ENCODE measurements at regions not wholly inside any gene's neighbourhood (a gene's known extent, or its start where the extent isn't known, plus 50 kb on each side); places are given as distances from the start of the nearest gene placed in this dataset.

DNA sequence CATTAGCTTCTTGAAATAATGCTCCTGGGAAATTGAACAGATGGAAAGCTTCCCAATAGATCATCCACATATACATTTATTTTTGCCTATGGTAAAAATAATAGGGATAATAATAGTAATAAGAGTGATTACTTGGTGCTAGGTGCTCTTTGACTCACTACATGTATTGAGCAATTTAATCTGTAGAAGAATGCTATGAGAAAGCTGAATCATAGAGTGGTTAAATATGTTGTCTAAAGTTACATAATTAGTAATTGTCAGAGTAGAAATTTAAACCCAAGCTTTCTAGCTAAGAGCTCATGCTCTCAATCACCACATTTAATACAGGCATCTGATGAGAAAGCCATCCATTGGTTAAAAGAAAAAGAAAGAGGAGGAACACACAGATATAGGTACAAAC lies 590.5 kb upstream of the SLC8A1 start:
- no peak for DNase-seq (ENCODE audit: low read depth in 2 of 2)

DNA sequence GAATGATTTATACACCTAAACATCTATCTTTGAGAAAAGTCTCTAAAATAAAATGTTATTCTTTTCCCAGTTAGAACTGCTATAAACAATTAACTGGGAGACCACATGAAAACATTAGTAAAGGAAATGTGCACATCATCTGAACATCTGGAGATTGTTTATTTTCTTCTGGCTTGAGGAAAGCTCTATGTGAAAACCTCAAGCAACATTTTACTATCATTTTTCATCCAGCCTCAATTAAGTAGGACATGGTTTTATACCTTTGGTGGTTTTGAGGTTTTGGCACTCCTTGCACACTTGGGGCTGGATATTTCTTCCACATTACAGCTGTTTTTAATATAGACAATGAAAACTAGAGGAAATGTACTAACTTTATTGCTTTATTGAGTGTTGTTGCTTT lies 609.5 kb upstream of the SLC8A1 start:
- no peak for DNase-seq (ENCODE audit: low read depth in 2 of 2)

DNA sequence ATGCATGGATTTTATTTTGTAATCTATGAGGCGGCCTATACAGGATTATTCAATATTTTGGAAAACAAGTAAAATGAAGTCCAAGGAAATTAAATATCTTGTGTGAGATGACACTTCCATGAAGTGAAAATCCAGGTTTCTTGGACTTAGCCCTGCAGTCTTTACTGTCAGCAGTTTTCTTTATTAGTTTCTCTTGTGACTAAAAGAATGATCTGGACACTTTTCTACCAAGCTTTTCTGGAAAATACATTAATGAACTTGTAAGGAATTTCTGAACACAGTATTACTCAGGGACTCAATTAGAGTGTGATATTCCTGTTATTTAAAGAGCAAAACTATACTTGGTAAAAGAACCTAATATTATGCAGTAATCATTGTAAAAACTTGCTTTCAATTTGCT lies 610.4 kb upstream of the SLC8A1 start:
- no peak for DNase-seq (ENCODE audit: low read depth in 2 of 2)

DNA sequence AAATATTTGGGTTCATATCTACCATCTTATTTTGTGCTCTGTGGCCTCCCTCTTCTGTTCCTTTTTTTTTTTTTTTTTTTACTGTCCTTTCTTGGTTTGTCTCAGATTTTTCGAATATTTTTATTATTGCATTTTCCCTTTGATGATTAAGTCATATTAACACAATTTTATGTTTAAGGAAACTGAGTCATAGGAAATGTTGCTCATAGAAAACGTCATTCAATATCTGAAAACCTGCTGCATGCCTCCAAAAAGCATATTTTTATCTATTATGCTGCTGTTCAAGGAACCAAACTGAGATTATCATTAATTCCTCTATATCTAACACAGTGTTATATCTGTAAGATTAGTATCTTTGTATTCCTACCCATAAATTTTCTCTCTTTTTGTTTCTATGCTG lies 614.3 kb upstream of the SLC8A1 start:
- DNase-seq (ENCODE audit: low read depth in 2 of 2) = no peak

DNA sequence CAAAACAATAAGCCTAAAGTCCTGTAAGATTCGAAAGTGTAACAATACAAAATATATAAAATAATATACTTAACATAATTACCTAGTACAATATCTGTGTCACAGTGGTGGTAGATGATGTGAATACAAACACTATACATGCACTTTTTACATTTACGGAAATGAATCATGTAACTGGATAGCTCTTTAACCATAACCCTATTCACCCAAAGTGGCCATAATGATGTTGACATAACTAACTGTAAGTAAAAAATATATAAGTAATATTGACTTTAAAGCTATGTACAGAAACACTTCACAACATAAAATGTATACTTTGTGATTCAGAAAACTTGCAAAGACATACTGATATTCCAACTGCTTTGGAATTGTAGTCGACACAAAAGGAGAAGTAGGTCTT lies 616.9 kb upstream of the SLC8A1 start:
- no peak for DNase-seq (ENCODE audit: low read depth in 2 of 2)

DNA sequence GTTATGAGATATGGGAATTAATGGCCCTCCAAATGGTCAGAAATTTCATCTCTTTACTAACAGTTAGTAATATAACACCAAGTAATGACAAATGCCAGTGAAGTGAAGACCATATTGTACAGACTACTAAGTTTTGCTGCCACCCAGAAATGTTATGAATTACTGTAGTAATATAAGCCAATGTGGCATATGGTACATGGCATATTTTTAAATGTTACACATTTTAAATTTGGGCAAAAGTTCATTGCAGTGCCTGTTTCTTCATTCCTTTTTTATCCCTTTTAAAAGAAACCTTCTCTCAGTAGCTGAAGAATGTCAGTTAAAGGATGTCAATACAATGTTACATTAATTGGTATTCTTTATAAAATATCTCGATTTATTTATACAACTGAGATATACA lies 626.5 kb upstream of the SLC8A1 start:
- no peak for DNase-seq (ENCODE audit: low read depth in 2 of 2)

DNA sequence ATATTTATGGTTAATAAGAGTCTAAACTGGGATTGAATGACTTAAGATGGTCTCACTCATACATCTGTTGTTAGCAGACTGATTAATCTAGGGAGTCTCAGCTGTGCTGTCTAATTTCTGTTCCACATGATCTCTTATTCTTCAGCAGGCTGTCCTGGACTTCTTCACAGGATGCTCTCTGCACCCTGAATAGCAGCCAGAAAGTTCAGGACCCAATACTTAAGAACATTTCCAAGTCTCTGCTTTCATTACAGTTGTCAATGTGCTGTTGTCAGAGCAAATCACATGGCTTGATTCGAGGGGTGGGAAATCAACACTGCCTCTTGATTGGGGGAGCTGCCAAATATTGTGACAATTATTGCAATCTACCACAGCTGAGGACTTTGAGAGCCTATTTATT lies 627.1 kb upstream of the SLC8A1 start:
- DNase-seq (ENCODE audit: low read depth in 2 of 2) = no peak

DNA sequence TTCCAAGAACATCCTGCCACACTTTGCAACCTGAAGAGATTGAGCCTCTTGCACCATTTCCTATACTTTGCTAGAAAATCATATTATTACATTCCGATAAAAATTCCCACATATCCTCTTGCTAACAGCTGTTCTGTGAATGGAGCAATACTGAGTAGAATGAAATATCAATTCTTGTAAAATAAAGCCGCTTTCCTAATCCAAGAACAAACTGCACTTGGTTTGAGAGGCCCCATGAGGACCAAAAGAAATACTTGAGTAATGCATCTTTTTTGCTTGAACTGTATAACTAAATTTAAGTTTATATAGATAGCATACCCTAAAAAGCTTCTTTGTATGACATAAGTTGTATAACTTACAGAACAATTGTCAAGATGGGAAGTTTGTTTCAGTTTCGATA lies 632.4 kb upstream of the SLC8A1 start:
- no peak for DNase-seq (ENCODE audit: low read depth in 2 of 2)

DNA sequence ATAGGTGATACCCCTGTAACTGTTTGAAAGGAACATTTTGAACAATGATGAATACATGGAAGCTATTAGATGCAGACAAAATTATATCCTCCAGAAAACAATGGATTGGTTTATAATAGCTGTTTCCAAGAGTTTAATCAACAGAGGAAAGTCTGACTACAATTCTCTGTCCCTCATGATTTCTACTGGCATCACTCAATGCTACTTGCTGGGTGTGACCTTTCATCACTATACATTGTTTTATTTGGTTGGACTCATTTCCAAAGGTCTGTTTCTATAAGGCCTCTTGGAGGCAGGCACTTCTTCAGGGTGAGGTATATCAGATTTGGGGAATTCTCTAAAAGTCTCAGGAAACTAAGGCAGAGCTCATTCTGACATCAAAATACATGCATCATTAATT lies 636.1 kb upstream of the SLC8A1 start:
- DNase-seq (ENCODE audit: low read depth in 2 of 2) = no peak

DNA sequence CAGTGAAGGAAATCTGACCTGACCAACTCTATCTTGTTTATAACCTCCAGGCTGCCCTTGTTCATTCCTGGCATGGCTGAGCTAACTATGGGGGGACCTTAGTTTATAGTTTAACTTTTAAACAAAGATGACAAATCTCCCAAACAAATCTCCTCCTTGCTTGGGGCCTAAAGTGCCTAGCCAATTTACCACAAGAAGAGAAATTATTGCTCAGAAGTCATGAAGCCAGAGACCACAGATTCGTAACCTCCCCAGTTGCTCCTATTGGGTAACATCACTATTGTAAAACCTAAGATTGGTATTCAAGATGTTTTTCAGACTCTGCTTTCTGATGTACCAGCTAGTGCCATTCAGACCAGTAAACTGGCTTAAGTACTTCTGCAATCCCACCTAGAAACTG lies 649.4 kb upstream of the SLC8A1 start:
- no peak for DNase-seq (ENCODE audit: low read depth in 2 of 2)

DNA sequence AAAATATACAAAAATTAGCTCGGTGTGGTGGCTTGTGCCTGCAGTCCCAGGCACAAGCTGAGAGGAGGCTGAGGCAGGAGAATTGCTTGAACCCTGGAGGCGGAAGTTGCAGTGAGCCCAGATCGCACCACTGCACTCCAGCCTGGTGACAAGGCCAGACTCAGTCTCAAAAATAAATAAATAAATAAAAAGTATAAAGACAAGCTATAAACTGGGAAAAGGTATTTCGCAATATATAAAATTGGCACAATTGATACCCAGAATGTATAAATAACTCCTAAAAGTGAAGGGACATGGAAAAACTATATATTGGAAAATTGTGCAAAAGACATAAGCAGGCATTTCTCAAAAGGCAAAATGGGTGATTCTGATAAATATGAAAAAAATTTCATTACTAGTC lies 657.9 kb upstream of the SLC8A1 start:
- DNase-seq (ENCODE audit: low read depth in 2 of 2) = no peak

DNA sequence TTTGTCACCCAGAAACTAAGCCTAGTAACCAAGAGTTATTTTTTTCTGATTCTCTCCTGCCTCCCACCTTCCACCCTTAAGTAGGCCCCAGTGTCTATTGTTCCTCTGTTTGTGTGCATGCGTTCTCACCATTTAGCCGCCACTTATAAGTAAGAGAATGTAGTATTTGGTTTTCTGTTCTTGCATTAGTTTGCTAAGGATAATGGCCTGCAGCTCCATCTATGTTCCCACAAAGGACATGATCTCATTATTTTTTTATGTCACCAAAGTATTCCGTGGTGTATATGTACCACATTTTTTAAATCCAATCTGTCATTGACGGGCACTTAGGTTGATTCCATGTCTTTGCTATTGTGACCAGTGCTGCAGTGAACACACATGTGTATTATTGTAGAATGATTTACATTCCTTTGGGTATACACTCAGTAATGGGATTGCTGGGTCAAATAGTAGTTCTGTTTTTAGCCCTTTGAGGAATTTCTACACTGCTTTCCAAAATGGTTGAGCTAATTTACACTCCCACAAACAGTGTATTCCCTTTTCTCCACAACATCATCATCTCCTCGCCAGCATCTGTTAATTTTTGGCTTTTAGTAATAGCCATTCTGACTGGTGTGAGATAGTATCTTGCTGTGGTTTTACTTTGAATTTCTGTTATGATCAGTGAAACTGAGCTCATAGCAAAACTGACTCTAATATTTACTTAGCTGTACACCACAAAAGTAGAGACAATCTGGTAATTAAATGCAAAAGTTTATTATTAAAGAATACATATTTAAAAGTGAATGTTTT lies 660.1 kb upstream of the SLC8A1 start:
- DNase-seq (ENCODE audit: low read depth in 2 of 2) = no peak

DNA sequence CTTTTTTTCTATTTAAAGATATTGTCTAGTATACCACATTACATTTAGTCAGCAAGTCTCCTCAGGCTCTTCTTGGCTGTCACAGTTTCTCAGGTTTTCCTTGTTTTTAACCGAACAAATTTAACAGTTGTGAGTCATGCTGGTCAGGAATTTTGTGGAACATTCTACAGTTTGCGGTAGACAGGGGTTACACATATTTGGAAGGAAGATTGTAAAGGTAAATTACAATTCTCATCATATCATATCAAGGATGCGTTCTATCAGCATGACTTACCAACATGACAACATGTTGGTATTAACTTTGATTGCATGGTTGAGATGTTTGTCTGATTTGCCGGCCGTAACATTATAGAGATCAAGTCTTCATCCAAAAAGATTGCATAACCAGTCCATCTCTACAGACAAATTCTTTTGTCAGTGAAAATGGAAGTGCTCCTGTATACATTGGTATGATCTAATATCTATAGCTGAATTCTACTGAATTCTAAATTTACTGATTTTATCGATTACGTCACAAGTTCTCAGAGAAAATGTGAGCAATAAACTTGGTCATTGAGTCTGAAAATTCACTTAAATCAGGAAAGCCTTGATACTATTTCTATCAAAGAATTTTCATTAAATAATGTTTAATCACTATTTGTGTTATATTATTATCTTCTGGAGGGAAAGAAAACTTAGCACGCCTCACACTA lies 664.4 kb upstream of the SLC8A1 start:
- no peak for DNase-seq (ENCODE audit: low read depth in 2 of 2)

DNA sequence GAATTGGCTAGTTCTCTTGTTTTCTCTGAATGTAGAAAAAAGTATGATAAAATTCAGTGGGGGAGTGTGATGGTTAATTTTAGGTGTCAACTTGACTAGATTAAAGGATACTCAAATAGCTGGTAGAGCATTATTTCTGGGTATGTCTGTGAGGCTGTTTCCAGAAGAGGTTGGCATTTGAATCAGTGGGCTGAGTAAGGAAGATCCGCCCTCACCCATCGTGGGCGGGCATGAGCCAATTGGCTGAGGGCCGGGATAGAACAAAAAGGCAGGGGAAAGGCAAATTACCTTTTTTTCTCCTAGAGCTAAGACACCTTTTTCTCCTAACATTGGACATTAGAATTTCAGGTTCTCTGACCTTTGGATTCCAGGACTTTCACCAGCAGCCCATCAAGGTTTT lies 667.6 kb upstream of the SLC8A1 start:
- no peak for DNase-seq (ENCODE audit: low read depth in 2 of 2)

DNA sequence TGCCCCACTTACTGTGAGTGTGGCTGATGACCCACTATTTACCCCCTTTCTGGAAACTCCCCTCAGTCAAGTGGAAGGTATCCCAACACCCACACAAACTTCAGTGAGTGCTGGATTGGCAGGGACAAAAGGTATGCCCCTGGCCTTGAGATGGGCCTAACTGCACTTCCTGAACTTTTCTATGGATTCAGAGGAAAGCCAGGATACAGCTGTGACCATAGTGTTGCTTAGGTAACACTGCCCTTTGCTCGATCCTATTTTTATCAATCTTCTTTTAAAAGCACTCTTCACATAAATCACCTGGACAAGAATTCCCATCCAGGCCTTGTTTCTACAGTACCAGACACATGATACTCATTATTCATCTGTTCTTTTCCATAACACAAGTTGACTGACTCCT lies 671.5 kb upstream of the SLC8A1 start:
- DNase-seq (ENCODE audit: low read depth in 2 of 2) = no peak

DNA sequence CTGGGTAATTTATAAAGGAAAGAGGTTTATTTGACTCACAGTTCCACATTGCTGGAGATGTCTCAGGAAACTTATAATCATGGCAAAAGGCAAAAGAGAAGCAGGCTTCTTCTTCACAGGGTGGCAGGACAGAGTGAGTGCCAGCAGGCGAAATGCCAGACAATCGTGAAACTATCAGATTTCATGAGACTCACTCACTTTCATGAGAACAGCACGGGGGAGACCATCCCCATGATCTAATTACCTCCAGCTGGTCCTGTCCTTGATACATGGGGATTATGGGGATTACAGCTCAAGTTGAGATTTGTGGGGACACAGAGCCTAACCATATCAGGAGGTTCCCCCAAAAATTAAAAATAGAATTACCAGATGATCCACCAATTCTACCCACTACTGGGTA lies 675.5 kb upstream of the SLC8A1 start:
- no peak for DNase-seq (ENCODE audit: low read depth in 2 of 2)

DNA sequence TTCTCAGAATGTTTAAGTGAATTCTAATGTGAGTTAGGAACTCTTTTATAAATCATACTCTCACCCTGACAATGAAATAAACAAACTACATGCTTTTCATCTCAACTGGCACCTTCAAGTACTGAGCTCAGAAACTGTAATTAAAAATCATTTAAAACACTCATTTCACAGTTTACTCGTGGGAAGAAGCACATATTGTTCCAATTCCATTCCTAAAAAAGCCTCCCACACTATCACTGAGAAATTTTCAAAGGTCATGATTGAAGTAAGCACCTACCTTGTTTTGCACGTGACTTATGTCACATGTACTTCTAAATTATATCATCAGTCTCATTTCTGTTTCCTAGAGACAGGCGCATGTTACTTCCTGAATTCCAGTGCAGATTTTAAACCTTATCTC lies 678.1 kb upstream of the SLC8A1 start:
- DNase-seq (ENCODE audit: low read depth in 2 of 2) = no peak

DNA sequence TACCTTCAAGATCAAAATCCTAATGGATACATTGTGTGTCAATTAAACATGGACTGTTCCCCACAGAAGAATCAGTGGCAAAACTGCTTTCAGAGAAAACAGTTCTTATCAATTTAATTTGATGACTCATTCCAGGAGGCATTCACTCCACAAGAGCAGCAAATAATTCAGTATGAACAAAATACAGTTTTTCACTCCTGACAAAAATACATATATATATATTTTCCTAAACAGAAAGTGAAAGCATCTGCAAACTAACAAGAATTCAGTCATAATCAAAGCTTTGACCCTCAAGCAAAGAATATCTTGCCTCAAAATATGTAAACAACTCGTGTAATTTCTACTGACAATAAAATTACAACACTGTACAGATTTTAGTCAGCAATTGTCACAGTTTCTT lies 685.1 kb upstream of the SLC8A1 start:
- DNase-seq (ENCODE audit: low read depth in 2 of 2) = no peak

DNA sequence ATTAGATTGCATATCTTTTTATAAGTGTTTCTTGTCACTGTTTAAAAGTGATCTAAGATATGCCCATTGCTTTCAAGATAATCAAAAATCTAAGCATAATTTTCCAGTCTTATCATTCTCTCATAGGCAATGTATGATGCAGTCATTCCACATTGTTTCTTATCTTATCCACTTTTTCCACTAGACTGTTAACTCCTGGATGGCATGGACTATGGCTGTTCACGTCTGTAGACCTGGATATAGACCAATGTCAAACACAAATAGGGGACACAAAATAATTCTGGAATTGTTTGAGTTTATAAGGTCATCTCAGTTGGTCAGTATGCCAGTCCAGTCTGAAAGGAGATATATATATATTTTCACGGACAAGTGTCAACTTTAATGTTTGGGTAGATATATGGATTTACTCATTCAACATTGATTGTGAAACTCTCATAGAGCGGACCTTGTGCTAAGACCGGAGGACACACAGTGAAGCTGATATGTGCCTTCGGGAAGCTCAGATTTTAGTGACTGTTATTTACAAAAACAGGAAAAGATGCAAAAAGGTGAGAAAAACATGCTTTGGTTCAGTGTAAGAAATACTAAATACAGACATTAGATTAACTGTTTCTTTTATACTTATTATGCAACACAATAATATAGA lies 689.4 kb upstream of the SLC8A1 start:
- DNase-seq (ENCODE audit: low read depth in 2 of 2) = no peak

DNA sequence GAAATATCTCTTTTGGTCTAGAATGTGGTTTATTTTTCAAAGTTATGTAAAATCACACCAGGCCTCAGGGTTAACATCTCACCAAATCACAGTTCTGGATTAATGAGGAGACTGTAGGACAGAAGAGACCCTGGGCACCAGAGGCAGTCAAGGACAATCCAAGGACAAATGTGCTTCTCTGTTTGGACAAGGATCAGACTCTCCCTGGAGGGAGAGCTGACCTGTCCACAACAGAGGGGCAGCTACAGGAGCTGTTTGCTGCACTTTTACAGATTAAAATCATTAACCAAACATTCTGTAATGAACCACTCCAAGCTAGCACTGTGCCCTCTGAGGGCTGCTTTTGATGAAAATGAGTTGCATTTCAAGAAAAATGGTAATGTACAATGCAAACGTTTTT lies 690.6 kb upstream of the SLC8A1 start:
- no peak for DNase-seq (ENCODE audit: low read depth in 2 of 2)

DNA sequence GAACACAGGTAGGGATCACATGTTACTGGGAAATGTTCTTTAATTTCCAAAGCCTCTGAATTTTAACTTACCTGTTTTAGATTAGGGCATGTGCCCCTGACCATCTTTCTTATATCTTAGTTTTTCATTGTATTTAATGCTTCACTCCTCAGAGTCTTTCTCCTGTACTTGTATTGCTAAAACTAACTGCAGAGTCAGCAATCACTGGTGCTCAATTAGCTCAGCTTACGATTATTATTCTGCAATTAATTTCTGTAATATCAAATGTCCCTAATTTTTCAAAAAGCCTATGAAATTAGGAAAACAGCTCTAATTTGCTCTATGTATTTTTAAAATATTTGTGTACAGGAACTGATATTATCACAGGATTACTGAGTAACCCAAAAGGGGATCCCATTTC lies 693.2 kb upstream of the SLC8A1 start:
- no peak for DNase-seq (ENCODE audit: low read depth in 2 of 2)

DNA sequence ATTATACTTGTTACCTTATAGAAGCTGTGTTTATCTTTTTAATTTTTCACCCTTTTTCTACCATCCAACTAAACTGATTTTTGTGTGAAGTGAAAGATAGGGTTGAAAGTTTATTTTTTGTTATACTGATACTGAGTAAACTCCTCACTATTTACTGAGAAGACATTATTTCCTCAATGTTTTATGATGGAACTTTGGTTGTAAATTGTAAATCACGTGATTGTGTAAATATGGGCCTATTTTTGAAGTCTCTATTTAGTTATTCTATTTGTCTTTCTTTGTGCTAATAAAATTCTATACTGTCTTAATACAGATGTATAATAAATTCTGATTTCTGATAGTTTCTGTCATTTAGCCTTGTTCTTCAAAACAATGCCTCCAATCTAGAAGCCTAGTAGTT lies 697.2 kb upstream of the SLC8A1 start:
- no peak for DNase-seq (ENCODE audit: low read depth in 2 of 2)

DNA sequence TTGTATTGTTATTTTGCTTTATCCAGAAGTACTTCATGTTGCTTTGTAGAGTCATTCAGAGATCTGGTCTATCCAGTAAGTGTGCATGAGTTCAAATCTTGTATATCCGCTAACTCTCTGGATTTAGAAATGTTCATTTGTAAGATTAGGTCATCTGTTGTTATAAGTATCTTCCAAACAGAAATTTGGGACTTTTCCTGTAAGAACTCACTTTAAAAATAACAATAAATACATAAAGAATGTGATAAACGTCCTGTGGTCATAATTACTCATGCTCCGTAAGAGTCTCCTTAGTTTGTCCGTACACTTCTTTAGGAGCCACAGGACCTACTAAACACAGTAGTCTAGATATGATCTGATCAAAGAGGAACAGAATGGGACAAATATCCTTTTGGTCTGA lies 699.9 kb upstream of the SLC8A1 start:
- DNase-seq (ENCODE audit: low read depth in 2 of 2) = no peak
